Panc1 (cell line): ENCODE measurements at regions not wholly inside any gene's neighbourhood (a gene's known extent, or its start where the extent isn't known, plus 50 kb on each side); places are given as distances from the start of the nearest gene placed in this dataset.

Experiments used
- POLR2AphosphoS5 ChIP-seq: IDR thresholded peaks from 2 replicates; pipeline ENCODE4 v1.6.1; 2012; ENCODE audit warnings: mild to moderate bottlenecking, low read depth, low read length, moderate library complexity
- SIN3A ChIP-seq: IDR thresholded peaks from 2 replicates; pipeline ENCODE4 v1.6.1; 2012; ENCODE audit warnings: low read depth, mild to moderate bottlenecking, low read length, moderate library complexity, borderline replicate concordance; ENCODE audit not compliant: insufficient read depth
- TCF7L2 ChIP-seq: IDR thresholded peaks from 2 replicates; pipeline ENCODE4 v1.6.1; 2011; ENCODE audit warnings: mild to moderate bottlenecking, low read depth, low read length, inconsistent platforms
- TF ChIP-seq, protein P1 (sequence below): fragments of 450-650 bp; IDR thresholded peaks from 2 replicates; pipeline ENCODE4 v1.5.1; 2017; ENCODE audit warnings: mild to moderate bottlenecking

DNA sequence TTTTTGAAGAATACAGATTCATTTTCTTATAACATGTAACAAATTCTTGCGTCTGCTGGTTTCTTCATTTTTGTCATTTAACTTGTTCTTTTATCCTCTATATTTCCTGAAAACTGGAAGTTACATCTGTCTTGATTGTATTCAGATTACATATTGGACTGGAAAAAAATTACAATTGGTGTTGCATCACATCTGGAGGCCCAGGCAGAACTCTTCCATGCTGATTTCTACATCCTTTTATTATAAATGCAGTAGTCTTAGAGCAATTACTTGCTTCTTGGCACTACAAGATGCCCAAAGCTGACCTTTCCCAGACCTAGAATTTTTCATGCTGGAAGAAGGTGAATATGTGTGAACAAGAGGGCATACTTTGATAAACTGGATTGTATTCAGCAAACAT, 460.9 kb upstream of the CNTNAP2 start:
- TF ChIP-seq, protein P1, sequence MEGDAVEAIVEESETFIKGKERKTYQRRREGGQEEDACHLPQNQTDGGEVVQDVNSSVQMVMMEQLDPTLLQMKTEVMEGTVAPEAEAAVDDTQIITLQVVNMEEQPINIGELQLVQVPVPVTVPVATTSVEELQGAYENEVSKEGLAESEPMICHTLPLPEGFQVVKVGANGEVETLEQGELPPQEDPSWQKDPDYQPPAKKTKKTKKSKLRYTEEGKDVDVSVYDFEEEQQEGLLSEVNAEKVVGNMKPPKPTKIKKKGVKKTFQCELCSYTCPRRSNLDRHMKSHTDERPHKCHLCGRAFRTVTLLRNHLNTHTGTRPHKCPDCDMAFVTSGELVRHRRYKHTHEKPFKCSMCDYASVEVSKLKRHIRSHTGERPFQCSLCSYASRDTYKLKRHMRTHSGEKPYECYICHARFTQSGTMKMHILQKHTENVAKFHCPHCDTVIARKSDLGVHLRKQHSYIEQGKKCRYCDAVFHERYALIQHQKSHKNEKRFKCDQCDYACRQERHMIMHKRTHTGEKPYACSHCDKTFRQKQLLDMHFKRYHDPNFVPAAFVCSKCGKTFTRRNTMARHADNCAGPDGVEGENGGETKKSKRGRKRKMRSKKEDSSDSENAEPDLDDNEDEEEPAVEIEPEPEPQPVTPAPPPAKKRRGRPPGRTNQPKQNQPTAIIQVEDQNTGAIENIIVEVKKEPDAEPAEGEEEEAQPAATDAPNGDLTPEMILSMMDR, result no peak
- TF ChIP-seq SIN3A (no peak), TCF7L2 (no peak), POLR2AphosphoS5 (no peak)
